ENCODE measurements at regions not wholly inside any gene's neighbourhood (a gene's known extent, or its start where the extent isn't known, plus 50 kb on each side); places are given as distances from the start of the nearest gene placed in this dataset.

DNA sequence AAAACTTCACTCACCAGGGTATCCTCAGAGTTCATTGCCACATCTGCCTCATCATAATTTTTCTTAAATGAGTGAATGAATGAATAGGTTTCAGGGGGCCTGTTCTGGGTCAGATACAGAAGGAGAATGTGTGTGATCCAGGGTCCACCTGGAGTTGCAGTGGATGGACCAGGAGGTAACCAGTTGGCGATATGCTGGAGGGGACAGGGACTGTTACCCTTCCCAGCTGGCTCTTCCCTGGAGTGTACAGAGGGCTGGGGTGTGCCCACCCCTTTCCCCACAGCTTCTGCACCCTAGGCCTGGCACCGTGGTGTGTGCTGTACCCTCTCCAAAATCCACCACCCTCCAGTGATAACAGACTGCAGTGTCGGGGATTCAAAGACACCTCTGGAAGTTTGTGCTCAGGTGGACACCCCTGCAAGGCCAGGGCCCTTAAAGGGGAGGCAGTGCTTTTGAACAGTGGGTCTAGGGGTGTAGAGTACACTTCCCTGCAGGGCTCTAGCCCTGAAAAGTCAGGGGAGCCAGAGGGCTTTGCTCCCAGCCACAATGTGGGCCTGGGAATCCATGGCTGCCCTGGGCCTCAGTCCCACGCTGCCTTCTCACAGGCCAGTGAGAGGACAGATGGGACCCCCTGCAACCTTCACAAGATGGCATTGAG is 134.4 kb upstream of the UNC5B start:
- POLR2A ChIA-PET, result no interaction called here
- intact Hi-C loops (cut with micrococcal nuclease), result no loop called here
- Mint-ChIP-seq H3K4me3 (no peak overlapping the region), H3K9me3 (no peaks in the 10 kb centered on the region), H3K4me1 (ENCODE audit: low read depth) (no peaks in the 10 kb centered on the region), H3K27ac (no peak overlapping the region), H3K27me3 (no peaks in the 10 kb centered on the region), H3K36me3 (ENCODE audit: low read depth) (no peaks in the 10 kb centered on the region)
- ATAC-seq (no peak), DNase-seq (no peak)
- CTCF ChIA-PET, result no interaction called here
- TF ChIP-seq, protein P1, sequence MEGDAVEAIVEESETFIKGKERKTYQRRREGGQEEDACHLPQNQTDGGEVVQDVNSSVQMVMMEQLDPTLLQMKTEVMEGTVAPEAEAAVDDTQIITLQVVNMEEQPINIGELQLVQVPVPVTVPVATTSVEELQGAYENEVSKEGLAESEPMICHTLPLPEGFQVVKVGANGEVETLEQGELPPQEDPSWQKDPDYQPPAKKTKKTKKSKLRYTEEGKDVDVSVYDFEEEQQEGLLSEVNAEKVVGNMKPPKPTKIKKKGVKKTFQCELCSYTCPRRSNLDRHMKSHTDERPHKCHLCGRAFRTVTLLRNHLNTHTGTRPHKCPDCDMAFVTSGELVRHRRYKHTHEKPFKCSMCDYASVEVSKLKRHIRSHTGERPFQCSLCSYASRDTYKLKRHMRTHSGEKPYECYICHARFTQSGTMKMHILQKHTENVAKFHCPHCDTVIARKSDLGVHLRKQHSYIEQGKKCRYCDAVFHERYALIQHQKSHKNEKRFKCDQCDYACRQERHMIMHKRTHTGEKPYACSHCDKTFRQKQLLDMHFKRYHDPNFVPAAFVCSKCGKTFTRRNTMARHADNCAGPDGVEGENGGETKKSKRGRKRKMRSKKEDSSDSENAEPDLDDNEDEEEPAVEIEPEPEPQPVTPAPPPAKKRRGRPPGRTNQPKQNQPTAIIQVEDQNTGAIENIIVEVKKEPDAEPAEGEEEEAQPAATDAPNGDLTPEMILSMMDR (IDR thresholded peaks at IDR 0.05), result no peak

DNA sequence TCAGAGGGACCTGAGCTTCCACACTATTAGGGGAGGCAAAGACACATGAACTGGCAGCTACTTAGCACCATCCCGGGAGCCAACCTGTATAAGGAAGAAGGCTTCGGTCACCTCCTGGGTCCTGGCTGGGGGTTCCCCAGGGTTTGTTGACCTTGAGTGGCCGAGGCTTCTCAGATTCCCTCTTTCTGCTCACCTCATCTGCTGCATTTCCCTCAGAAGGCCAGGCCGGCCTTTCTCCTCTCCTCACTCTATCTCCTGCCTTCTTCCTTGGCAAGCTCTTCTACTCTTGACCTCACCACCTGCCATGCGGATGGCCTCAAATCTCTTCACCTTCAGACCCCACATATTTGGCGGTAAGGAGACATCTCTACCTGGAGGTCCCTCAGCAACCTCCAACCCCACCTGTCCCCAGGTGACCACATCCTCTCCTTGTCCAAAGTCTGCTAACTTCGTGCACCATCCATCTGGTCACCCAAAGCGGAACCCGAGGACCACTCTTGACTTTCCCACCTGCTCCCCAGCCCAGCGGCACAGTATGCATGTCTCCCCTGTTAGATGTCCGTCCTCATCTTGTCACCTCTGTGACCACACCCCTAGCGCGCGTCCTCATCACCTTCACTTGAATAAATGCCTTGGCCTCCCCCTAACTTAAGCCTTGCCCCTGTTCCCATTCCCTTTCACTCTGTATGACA is 133.8 kb upstream of the UNC5B start:
- no peak for DNase-seq

DNA sequence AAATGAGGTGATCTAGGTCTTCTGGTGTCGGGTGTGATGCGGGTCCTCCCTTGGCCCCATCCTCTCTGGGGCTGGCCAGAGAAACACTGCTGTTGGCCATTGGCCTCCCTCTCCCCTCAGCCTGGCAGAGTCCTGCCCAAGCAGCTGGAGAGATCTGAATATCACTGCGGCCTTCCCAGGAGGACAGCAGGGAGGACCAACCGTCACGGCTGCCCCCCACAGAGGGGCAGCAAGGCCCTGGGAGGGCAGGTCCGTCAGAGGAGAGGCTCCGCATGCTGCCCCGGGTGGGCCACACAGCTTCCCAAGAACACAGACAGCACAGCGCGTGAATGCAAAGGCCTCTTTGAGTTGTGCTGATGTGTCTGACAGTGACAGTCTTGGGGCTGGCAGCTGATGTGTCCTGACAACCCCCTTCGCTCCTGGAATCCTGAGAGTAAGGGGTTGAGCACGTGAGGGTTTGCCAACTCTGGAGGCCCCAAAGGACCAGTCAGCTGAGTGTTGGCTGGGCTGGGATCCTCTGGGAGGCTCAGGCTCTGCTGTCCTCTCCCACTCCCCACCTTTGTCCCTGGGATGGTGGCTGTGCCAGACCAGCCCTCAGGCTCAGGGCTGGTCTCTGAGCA is 132.5 kb upstream of the UNC5B start:
- no peak for DNase-seq
- Mint-ChIP-seq H3K4me1 (ENCODE audit: low read depth) (no peaks in the 10 kb centered on the region), H3K9me3 (no peaks in the 10 kb centered on the region), H3K27me3 (no peaks in the 10 kb centered on the region), H3K27ac (no peak overlapping the region), H3K36me3 (ENCODE audit: low read depth) (no peaks in the 10 kb centered on the region), H3K4me3 (no peak overlapping the region)
- no peak for ATAC-seq
- CTCF ChIA-PET, result no interaction called here
- TF ChIP-seq, protein P1 (IDR thresholded peaks at IDR 0.05), result no peak
- POLR2A ChIA-PET, result no interaction called here
- intact Hi-C loops (cut with micrococcal nuclease), result no loop called here

More for the DNA sequence above, 133.8 kb upstream of the UNC5B start:
- no peaks in the 10 kb centered on the region for H3K9me3 Mint-ChIP-seq
- no peaks in the 10 kb centered on the region for H3K27me3 Mint-ChIP-seq
- intact Hi-C loops (cut with micrococcal nuclease), result no loop called here
- no peak overlapping the region for H3K27ac Mint-ChIP-seq
- no peaks in the 10 kb centered on the region for H3K36me3 Mint-ChIP-seq (ENCODE audit: low read depth)
- ChIA-PET POLR2A (no interaction called here), CTCF (no interaction called here)
- TF ChIP-seq, protein P1 (IDR thresholded peaks at IDR 0.05), result no peak
- no peak for ATAC-seq
- H3K4me3 Mint-ChIP-seq, result no peak overlapping the region
- no peaks in the 10 kb centered on the region for H3K4me1 Mint-ChIP-seq (ENCODE audit: low read depth)

DNA sequence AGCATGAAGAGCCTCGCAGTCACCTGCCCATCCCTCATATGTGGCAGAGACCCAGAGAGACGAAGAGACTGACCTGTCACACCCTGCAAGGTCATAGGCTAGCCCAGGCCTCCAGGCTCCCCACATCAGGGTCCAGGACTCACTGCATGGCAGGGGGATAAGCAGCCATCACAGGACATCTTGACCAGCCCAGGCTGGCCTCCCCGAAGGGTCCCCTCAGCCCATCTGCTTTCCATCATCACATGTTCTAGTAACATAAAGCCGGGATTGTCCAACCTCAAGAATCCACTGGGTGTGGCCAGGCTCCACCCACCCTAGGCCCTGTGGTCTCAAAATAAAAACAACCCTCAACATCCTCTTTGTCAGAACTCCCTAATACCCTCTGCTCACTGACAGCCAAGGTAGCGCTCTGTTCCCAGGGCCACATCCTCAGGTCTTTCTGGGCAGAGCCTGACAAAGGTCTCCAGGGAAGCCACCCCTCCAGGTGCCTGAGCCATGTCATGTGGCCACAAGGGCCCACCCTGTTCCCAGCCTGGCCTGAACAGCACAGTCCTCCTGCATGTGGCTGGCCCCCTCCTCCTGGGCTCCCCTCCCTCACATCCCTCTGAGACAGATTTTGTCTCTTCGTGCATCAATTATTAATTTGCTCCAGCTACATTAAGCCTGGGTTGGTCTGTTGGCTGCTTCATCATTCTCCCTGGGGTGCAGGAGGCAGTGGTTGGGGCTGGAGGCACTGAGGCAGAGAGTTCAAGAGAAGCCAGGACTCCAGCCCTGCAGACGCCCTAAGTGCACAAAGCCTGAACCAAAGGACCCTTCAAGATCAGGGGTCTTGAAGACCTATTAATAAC is 131.8 kb upstream of the UNC5B start:
- Mint-ChIP-seq H3K27me3 (no peaks in the 10 kb centered on the region), H3K27ac (no peak overlapping the region), H3K9me3 (no peaks in the 10 kb centered on the region), H3K4me1 (ENCODE audit: low read depth) (no peaks in the 10 kb centered on the region), H3K36me3 (ENCODE audit: low read depth) (no peaks in the 10 kb centered on the region), H3K4me3 (no peak overlapping the region)
- TF ChIP-seq, protein P1 (IDR thresholded peaks at IDR 0.05), result no peak
- intact Hi-C loops (cut with micrococcal nuclease), result no loop called here
- ATAC-seq, result no peak
- ChIA-PET CTCF (no interaction called here), POLR2A (no interaction called here)
- DNase-seq, result no peak
